BE2C (cell line): ENCODE measurements at regions not wholly inside any gene's neighbourhood (a gene's known extent, or its start where the extent isn't known, plus 50 kb on each side); places are given as distances from the start of the nearest gene placed in this dataset.

ENCODE experiments used
- DNase-seq: peaks from one replicate; pipeline ENCODE4 v3.0.0-alpha.2; 2020
- H3K27me3 ChIP-seq: fragments of 250-450 bp; sonication (Bioruptor Pico); 2 replicates; pipeline ENCODE4 v1.5.1; 2020; ENCODE audit warnings: mild to moderate bottlenecking
- H3K36me3 ChIP-seq: fragments of 250-450 bp; sonication (Bioruptor Pico); 2 replicates; pipeline ENCODE4 v1.5.1; 2020; ENCODE audit warnings: mild to moderate bottlenecking
- H3K4me1 ChIP-seq: fragments of 250-450 bp; sonication (Bioruptor Pico); 2 replicates; pipeline ENCODE4 v1.5.1; 2020
- H3K4me3 ChIP-seq: 2 replicates; pipeline ENCODE4 v1.5.1; 2011; ENCODE audit warnings: low read depth, low read length
- H3K9me3 ChIP-seq: fragments of 250-450 bp; sonication (Bioruptor Pico); 2 replicates; pipeline ENCODE4 v1.5.1; 2020
- TF ChIP-seq, protein P1 (sequence below): IDR thresholded peaks from 2 replicates; pipeline ENCODE4 v1.5.1; 2012; ENCODE audit warnings: mild to moderate bottlenecking, low read depth, low read length

DNA sequence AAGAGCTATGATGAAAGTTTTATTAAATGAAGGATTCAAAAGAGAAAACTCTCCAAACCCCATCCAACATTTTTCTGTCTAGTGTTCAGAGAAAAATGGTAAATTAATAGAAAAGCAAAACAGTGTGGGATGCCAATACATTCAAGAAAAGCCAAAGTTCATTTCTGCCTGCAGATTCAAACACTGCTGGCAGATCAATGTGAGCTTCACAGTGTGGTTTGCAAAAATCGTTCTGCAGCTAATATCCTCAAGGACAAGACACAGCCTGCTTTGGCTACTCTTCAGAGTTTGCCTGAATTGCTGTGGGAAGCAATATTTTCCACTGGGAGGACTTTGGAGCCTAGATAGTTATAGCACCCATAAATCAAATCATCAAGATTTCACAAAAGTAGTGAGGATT lies 619.9 kb upstream of the SUCLG2 start:
- no peaks in the 10 kb centered on the region for H3K36me3 ChIP-seq
- no peak for DNase-seq
- H3K27me3 ChIP-seq: no peaks in the 10 kb centered on the region
- H3K9me3 ChIP-seq: no peaks in the 10 kb centered on the region
- H3K4me1 ChIP-seq: no peaks in the 10 kb centered on the region
- H3K4me3 ChIP-seq: no peak overlapping the region
- TF ChIP-seq, protein P1, sequence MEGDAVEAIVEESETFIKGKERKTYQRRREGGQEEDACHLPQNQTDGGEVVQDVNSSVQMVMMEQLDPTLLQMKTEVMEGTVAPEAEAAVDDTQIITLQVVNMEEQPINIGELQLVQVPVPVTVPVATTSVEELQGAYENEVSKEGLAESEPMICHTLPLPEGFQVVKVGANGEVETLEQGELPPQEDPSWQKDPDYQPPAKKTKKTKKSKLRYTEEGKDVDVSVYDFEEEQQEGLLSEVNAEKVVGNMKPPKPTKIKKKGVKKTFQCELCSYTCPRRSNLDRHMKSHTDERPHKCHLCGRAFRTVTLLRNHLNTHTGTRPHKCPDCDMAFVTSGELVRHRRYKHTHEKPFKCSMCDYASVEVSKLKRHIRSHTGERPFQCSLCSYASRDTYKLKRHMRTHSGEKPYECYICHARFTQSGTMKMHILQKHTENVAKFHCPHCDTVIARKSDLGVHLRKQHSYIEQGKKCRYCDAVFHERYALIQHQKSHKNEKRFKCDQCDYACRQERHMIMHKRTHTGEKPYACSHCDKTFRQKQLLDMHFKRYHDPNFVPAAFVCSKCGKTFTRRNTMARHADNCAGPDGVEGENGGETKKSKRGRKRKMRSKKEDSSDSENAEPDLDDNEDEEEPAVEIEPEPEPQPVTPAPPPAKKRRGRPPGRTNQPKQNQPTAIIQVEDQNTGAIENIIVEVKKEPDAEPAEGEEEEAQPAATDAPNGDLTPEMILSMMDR: no peak

DNA sequence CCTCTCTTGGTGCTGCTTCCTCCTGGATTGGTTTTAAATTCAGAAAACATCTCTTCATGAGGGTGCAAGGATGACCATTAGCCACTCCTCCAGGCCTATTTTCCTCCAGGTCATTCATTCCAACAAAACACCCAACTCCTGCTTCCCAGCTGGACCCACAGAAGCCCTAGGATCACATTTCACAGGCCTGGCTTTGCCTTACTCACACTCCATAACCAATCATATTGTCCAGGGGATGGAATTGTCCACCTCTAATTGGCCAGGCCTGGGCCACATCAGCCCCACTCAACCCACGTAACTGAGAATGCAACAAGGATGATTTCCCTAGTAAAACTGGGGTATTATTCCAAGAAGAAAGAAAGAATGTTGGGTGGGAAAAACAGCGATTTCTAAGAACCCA lies 616.7 kb upstream of the SUCLG2 start:
- Histone ChIP-seq H3K9me3 (no peaks in the 10 kb centered on the region), H3K4me1 (no peaks in the 10 kb centered on the region), H3K27me3 (no peaks in the 10 kb centered on the region), H3K36me3 (no peaks in the 10 kb centered on the region), H3K4me3 (no peak overlapping the region)
- TF ChIP-seq, protein P1: no peak
- DNase-seq: no peak

DNA sequence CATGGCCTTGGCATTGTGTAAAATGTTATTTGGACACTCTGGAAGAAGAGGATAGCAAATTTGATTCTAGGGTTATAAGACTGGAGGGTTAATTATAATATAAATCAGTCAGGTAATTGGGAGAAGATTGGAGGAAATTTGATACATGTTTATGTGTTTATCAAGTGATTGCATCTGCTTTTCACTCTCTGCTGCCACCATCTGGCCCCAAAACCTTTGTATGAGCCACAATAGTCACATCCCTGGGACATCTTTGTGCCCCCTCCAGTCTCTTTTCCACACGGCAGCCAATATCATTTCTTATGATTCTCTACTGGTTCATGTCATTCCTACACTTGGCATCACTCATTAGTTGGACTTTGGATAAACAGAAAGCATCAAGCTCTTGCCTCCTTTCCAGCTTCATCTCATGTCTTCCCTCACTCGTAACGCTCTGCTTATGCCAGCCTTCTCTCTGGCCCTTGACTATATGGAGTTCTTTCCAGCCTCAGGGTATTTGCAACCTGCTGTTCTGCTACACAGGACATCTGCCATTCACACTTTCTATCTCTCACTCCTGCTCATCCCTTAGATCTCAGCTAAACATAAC lies 602.3 kb upstream of the SUCLG2 start:
- Histone ChIP-seq H3K9me3 (peaks cover 3% of the 10 kb centered on the region; the same call in 1 of the 2 replicates), H3K4me1 (no peaks in the 10 kb centered on the region), H3K36me3 (no peaks in the 10 kb centered on the region), H3K27me3 (no peaks in the 10 kb centered on the region), H3K4me3 (no peak overlapping the region)
- TF ChIP-seq, protein P1: peak; percentile 29; the same call in 1 of the 2 replicates
- peak; percentile 10 for DNase-seq

DNA sequence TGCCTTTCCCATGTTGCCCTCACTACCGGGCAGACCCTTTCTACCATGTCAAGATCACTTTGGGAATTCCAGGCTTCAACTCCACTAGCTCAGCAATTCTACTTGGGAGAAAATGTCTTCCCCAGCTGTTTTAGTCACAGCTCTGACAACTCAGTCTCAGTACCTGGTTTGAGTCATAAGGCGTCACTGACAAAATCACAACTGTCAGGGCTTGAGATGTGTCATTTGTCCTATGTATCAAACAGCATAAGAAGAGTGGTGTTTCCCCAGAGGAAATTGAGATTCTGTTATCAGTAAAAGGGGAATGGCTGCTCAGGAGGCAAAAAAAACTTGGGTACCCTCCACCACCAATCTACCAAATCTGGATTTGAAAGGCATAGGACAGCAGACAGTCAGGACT lies 594.9 kb upstream of the SUCLG2 start:
- H3K4me1 ChIP-seq: no peaks in the 10 kb centered on the region
- TF ChIP-seq, protein P1: no peak
- H3K9me3 ChIP-seq: no peaks in the 10 kb centered on the region
- no peak overlapping the region for H3K4me3 ChIP-seq
- DNase-seq: no peak
- no peaks in the 10 kb centered on the region for H3K27me3 ChIP-seq
- no peaks in the 10 kb centered on the region for H3K36me3 ChIP-seq

DNA sequence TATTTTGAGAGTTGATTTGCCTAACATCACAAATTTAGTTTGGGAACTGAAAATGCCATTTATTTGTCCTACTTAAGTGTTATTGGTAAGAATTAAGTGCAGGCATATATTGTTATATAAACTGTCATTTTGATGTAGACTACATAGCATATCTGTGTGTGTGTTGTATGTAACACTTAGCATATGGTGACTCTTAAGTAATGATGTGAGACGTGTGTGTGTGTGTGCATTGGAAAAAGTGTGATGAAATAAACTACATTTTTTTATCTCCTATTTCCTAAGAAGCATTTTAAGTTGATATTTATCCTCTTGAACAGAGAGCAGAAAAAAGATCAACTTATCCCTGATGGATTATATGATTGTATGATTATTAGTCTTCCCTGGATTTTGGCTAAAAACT lies 588.2 kb upstream of the SUCLG2 start:
- Histone ChIP-seq H3K4me3 (no peak overlapping the region), H3K27me3 (no peaks in the 10 kb centered on the region), H3K9me3 (no peaks in the 10 kb centered on the region), H3K4me1 (no peaks in the 10 kb centered on the region), H3K36me3 (no peaks in the 10 kb centered on the region)
- TF ChIP-seq, protein P1: no peak
- no peak for DNase-seq

DNA sequence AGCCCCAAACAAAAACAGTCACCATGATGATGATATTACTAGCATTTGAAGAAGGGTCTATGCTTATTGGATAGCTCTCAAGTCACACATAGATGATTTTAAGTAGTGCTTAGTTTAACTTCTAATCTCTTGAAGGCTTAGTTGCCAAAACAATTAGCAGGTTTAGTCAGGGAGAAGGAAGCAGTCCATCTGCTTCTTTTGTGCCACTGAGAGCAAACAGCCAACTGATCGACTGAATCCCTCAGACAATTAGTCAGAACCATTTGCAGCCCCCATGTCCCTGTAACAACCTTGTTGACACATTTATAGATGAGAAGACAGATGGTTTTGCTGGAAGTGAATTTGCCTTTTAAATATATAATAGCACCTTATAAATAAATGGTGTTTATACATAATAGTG lies 585.1 kb upstream of the SUCLG2 start:
- H3K36me3 ChIP-seq: no peaks in the 10 kb centered on the region
- no peaks in the 10 kb centered on the region for H3K9me3 ChIP-seq
- no peak for DNase-seq
- TF ChIP-seq, protein P1: no peak
- H3K27me3 ChIP-seq: no peaks in the 10 kb centered on the region
- no peak overlapping the region for H3K4me3 ChIP-seq
- no peaks in the 10 kb centered on the region for H3K4me1 ChIP-seq
